HG02678 (cell line): ENCODE measurements at regions not wholly inside any gene's neighbourhood (a gene's known extent, or its start where the extent isn't known, plus 50 kb on each side); places are given as distances from the start of the nearest gene placed in this dataset.

Source experiments
- ATAC-seq: cut with Tn5 transposase; IDR thresholded peaks from one replicate; pipeline ENCODE4 v1.9.1; 2021; ENCODE audit warnings: mild to moderate bottlenecking, moderate library complexity; ENCODE audit not compliant: unreplicated experiment

- no peak for ATAC-seq
Observed at GRCh38 chr13:105285526-105285925, 1249.9 kb downstream of the EFNB2 start.

- no peak for ATAC-seq
Observed at GRCh38 chr13:105282406-105283285, 1252.8 kb downstream of the EFNB2 start.

GRCh38 chr13:105278943-105279381 is 1256.5 kb downstream of the EFNB2 start:
- no peak for ATAC-seq

GRCh38 chr13:105276571-105276970 is 1258.9 kb downstream of the EFNB2 start:
- no peak for ATAC-seq

- no peak for ATAC-seq
Observed at GRCh38 chr13:105273665-105274222, 1261.7 kb downstream of the EFNB2 start.

GRCh38 chr13:105272660-105273631 is 1262.5 kb downstream of the EFNB2 start:
- ATAC-seq = no peak

GRCh38 chr13:105266615-105267014 is 1268.8 kb downstream of the EFNB2 start:
- ATAC-seq = no peak

- ATAC-seq = no peak
Observed at GRCh38 chr13:105262579-105262978, 1272.9 kb downstream of the EFNB2 start.

- no peak for ATAC-seq
Observed at GRCh38 chr13:105259426-105259825, 1276.0 kb downstream of the EFNB2 start.

- ATAC-seq = no peak
Observed at GRCh38 chr13:105255472-105255871, 1280.0 kb downstream of the EFNB2 start.

- no peak for ATAC-seq
Observed at GRCh38 chr13:105251293-105251692, 1284.2 kb downstream of the EFNB2 start.

GRCh38 chr13:105247830-105248229 is 1287.6 kb downstream of the EFNB2 start:
- no peak for ATAC-seq

- no peak for ATAC-seq
Observed at GRCh38 chr13:105240371-105240770, 1295.1 kb downstream of the EFNB2 start.

GRCh38 chr13:105232439-105232838 is 1303.0 kb downstream of the EFNB2 start:
- no peak for ATAC-seq

- no peak for ATAC-seq
Observed at GRCh38 chr13:105232006-105232405, 1303.5 kb downstream of the EFNB2 start.

GRCh38 chr13:105231579-105231978 is 1303.9 kb downstream of the EFNB2 start:
- no peak for ATAC-seq

- ATAC-seq = no peak
Observed at GRCh38 chr13:105220881-105221280, 1314.6 kb downstream of the EFNB2 start.

- no peak for ATAC-seq
Observed at GRCh38 chr13:105220063-105220462, 1315.4 kb downstream of the EFNB2 start.

GRCh38 chr13:105219651-105220050 is 1315.8 kb downstream of the EFNB2 start:
- no peak for ATAC-seq

- ATAC-seq = no peak
Observed at GRCh38 chr13:105213512-105213911, 1322.0 kb downstream of the EFNB2 start.
